Neutrophil (primary cell): ENCODE measurements at regions not wholly inside any gene's neighbourhood (a gene's known extent, or its start where the extent isn't known, plus 50 kb on each side); places are given as distances from the start of the nearest gene placed in this dataset.
"Not testable (repeated sequence)": the region's sequence is repeated elsewhere in the genome, so short reads cannot be mapped to it uniquely, and the experiment has no call there.

Experiments
- H3K27ac ChIP-seq: fragments of 200-600 bp; sonication (generic); 2 replicates; pipeline ENCODE4 v1.5.1; 2016; ENCODE audit warnings: mild to moderate bottlenecking, moderate library complexity
- H3K27me3 ChIP-seq: fragments of 200-600 bp; sonication (generic); 2 replicates; pipeline ENCODE4 v1.6.0; 2016; ENCODE audit warnings: mild to moderate bottlenecking
- H3K36me3 ChIP-seq: fragments of 200-600 bp; sonication (generic); 2 replicates; pipeline ENCODE4 v1.5.1; 2017
- H3K4me1 ChIP-seq, 2 experiments: fragments of 200-600 bp in 1 of 2; sonication (generic) in 1 of 2; 1 replicate in 1 of 2; 2 replicates in 1 of 2; pipeline versions ENCODE4 v1.5.1 to v1.6.1; 2013 to 2016; ENCODE audit warnings: low read depth in 1 of 2, low read length in 1 of 2, mild to moderate bottlenecking in 1 of 2, moderate library complexity in 1 of 2; ENCODE audit not compliant: control insufficient read depth in 1 of 2, insufficient read depth in 1 of 2
- H3K4me3 ChIP-seq, 2 experiments: fragments of 200-600 bp in 1 of 2; sonication (generic) in 1 of 2; 1 replicate in 1 of 2; 2 replicates in 1 of 2; pipeline ENCODE4 v1.5.1; 2013 to 2016; ENCODE audit warnings: low read depth in 1 of 2, low read length in 1 of 2, mild to moderate bottlenecking in 1 of 2, moderate library complexity in 1 of 2
- H3K9me3 ChIP-seq: fragments of 200-600 bp; sonication (generic); 2 replicates; pipeline ENCODE4 v1.5.1; 2016
- CTCF ChIP-seq: fragments of 200-600 bp; sonication (generic); IDR thresholded peaks from 2 replicates; pipeline ENCODE4 v1.5.1; 2016; ENCODE audit warnings: antibody characterized with exemption

DNA sequence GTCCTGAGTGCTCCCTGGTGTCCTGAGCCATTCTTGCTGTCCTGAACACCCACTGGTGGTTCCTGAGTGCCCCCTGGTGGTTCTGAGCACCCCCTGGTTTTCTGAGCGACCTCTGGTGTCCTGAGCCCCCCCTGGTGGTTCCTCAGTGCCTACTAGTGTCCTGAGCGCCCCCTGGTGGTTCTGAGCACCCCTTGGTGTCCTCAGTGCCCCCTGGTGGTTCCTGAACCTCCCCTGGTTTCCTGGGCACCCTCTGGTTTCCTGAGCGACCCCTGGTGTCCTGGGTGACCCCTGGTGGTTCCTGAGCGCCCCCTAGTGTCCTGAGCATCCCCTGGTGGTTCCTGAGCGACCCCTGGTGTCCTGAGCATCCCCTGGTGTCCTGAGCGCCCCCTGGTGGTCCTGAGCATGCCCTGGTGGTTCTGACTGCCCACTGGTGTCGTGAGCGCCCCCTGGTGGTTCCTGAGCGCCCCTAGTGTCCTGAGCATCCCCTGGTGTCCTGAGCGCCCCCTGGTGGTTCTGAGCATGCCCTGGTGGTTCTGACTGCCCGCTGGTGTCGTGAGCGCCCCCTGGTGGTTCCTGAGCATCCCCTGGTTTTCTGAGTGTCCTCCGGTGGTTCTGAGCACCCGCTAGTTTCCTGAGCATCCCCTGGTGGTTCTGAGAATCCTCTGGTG lies 473.1 kb downstream of the TMEM121 start:
- TF ChIP-seq CTCF = no peak
- Histone ChIP-seq H3K36me3 (no peaks in the 10 kb centered on the region), H3K27me3 (no peaks in the 10 kb centered on the region), H3K4me3 (no peak overlapping the region), H3K9me3 (no peaks in the 10 kb centered on the region), H3K27ac (no peak overlapping the region), H3K4me1 (no peaks in the 10 kb centered on the region)

GRCh38 chr14:106000029-106000511 lies 473.7 kb downstream of the TMEM121 start:
- not testable (repeated sequence) for H3K27me3 ChIP-seq, H3K4me1 ChIP-seq, H3K27ac ChIP-seq

DNA sequence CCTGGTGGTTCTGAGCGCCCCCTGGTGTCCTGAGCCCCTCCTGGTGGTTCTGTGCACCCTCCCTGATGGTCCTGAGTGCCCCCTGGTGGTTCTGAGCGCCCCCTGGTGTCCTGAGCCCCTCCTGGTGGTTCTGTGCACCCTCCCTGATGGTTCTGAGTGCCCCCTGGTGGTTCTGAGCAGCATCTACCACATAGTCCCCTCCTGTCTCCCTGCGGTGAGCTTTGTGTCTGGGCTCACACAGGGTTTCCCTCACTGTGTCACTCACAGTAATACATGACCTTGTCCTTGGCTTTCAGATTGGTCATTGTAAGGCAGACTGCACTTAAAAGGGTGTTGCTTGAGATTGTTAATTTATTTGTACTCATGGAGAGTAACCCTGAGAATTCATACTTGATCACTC lies 474.9 kb downstream of the TMEM121 start:
- not testable (repeated sequence) for H3K4me1 ChIP-seq

More at GRCh38 chr14:106000029-106000511, 473.7 kb downstream of the TMEM121 start:
- H3K4me3 ChIP-seq, H3K36me3 ChIP-seq, H3K9me3 ChIP-seq: not testable (repeated sequence)

DNA sequence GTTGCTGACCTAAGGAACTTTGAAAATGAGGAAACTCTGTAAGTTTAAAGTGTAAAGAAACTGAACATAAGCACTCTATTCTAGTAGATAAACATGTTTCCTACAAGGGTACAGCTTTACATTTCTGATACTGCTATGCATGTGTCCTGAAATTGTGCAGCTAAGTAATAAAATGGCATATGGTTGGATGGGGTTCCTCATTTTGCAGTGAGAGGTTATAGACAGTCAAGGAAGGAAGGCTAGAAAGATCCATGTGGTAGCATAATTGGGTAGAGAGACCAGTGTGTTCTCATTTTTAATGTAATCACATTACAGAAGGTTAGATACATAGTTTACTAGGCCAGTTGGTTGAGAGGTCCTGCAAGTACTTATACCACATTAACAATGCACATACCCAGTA lies 477.0 kb downstream of the TMEM121 start:
- H3K27me3 ChIP-seq = peaks cover 6% of the 10 kb centered on the region
- TF ChIP-seq CTCF = no peak
- no peaks in the 10 kb centered on the region for H3K4me1 ChIP-seq
- H3K4me3 ChIP-seq = no peak overlapping the region
- no peaks in the 10 kb centered on the region for H3K9me3 ChIP-seq
- H3K27ac ChIP-seq = no peak overlapping the region
- H3K36me3 ChIP-seq = no peaks in the 10 kb centered on the region

More for the DNA sequence above, 474.9 kb downstream of the TMEM121 start:
- not testable (repeated sequence) for H3K27me3 ChIP-seq, H3K4me3 ChIP-seq, H3K9me3 ChIP-seq, H3K36me3 ChIP-seq, H3K27ac ChIP-seq

- not testable (repeated sequence) for H3K27me3 ChIP-seq, H3K36me3 ChIP-seq, H3K9me3 ChIP-seq, H3K4me3 ChIP-seq, H3K4me1 ChIP-seq, H3K27ac ChIP-seq
These were observed 478.8 kb downstream of the TMEM121 start for GRCh38 chr14:106004937-106005795.

- H3K4me3 ChIP-seq, H3K27me3 ChIP-seq, H3K27ac ChIP-seq, H3K9me3 ChIP-seq, H3K36me3 ChIP-seq, H3K4me1 ChIP-seq: not testable (repeated sequence)
These were observed 479.7 kb downstream of the TMEM121 start for GRCh38 chr14:106006043-106006442.

DNA sequence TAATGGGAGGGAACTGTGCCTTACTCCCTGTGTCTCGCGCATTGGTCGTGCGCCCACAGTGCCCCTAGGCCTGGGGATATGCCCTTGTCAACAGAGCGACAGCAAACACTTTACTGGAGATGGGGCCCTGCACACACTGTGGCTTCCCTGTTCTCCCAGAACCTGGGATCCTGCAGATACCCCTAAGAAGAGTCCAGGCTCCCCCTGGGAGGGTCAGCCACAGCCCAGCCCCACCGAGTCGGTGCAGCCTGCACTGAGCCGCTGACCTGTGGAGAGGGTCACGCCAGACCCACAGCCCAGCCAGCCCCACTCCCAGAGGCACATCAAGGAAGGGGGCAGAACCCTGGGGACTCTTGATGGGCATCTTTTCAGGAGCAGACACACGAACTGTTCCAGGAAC lies 480.3 kb downstream of the TMEM121 start:
- H3K9me3 ChIP-seq, H3K4me1 ChIP-seq, H3K4me3 ChIP-seq, H3K27ac ChIP-seq, H3K36me3 ChIP-seq, H3K27me3 ChIP-seq: not testable (repeated sequence)

- Histone ChIP-seq H3K36me3 (no peaks in the 10 kb centered on the region), H3K27ac (no peak overlapping the region), H3K27me3 (peaks cover 8% of the 10 kb centered on the region), H3K9me3 (no peaks in the 10 kb centered on the region), H3K4me1 (no peaks in the 10 kb centered on the region), H3K4me3 (no peak overlapping the region)
- no peak for TF ChIP-seq CTCF
These were observed 484.4 kb downstream of the TMEM121 start for GRCh38 chr14:106010783-106011182.
